Astrocyte (in vitro differentiated cells and primary cell): ENCODE measurements at regions not wholly inside any gene's neighbourhood (a gene's known extent, or its start where the extent isn't known, plus 50 kb on each side); places are given as distances from the start of the nearest gene placed in this dataset.

Experiments used
- DNase-seq: peaks from one replicate; pipeline ENCODE4 v3.0.0-alpha.2; 2010; ENCODE audit warnings: low read depth
- FAIRE-seq: peaks from 2 replicates; lab custom pipeline; 2011; peaks lifted over from hg19 to GRCh38; lab: Jason Lieb, UNC
- H2AFZ ChIP-seq: 2 replicates; pipeline ENCODE4 v1.6.0; 2012; ENCODE audit warnings: low read depth, low read length, inconsistent platforms
- H3K27ac ChIP-seq: 2 replicates; pipeline ENCODE4 v1.5.1; 2011; ENCODE audit warnings: low read depth, low read length, inconsistent platforms
- H3K27me3 ChIP-seq: 2 replicates; pipeline ENCODE4 v1.6.0; 2011; ENCODE audit warnings: low read length, inconsistent platforms; ENCODE audit not compliant: insufficient read depth
- H3K36me3 ChIP-seq: 2 replicates; pipeline ENCODE4 v1.5.1; 2011; ENCODE audit warnings: low read length, inconsistent platforms; ENCODE audit not compliant: insufficient read depth
- H3K4me1 ChIP-seq: 2 replicates; pipeline ENCODE4 v1.5.1; 2011; ENCODE audit warnings: low read length, inconsistent platforms; ENCODE audit not compliant: insufficient read depth
- H3K4me2 ChIP-seq: 2 replicates; pipeline ENCODE4 v1.6.0; 2012; ENCODE audit warnings: low read length, inconsistent platforms
- H3K4me3 ChIP-seq: 2 replicates; pipeline ENCODE4 v1.5.1; 2011; ENCODE audit warnings: low read depth, mild to moderate bottlenecking, low read length, inconsistent platforms; ENCODE audit not compliant: insufficient read depth
- H3K79me2 ChIP-seq: 2 replicates; pipeline ENCODE4 v1.6.0; 2012; ENCODE audit warnings: mild to moderate bottlenecking, low read length, inconsistent platforms; ENCODE audit not compliant: insufficient read depth
- H3K9ac ChIP-seq: 2 replicates; pipeline ENCODE4 v1.6.0; 2012; ENCODE audit warnings: mild to moderate bottlenecking, low read length, inconsistent platforms
- H3K9me3 ChIP-seq: 2 replicates; pipeline ENCODE4 v1.5.1; 2012; ENCODE audit warnings: low read depth, mild to moderate bottlenecking, low read length, inconsistent platforms; ENCODE audit not compliant: insufficient read depth
- H4K20me1 ChIP-seq: 2 replicates; pipeline ENCODE4 v1.6.0; 2012; ENCODE audit warnings: low read length, inconsistent platforms; ENCODE audit not compliant: insufficient read depth
- H3K27ac Mint-ChIP-seq: one replicate; pipeline ENCODE4 v1.8.0; 2021; ENCODE audit warnings: mild to moderate bottlenecking, mixed read lengths; ENCODE audit not compliant: unreplicated experiment
- H3K27me3 Mint-ChIP-seq: one replicate; pipeline ENCODE4 v1.8.0; 2021; ENCODE audit warnings: low read depth, mixed read lengths; ENCODE audit not compliant: unreplicated experiment
- H3K36me3 Mint-ChIP-seq: one replicate; pipeline ENCODE4 v1.8.0; 2021; ENCODE audit warnings: low read depth, mixed read lengths; ENCODE audit not compliant: unreplicated experiment
- H3K4me1 Mint-ChIP-seq: one replicate; pipeline ENCODE4 v1.8.0; 2021; ENCODE audit warnings: low read depth, mixed read lengths; ENCODE audit not compliant: unreplicated experiment
- H3K4me3 Mint-ChIP-seq: one replicate; pipeline ENCODE4 v1.8.0; 2021; ENCODE audit warnings: mild to moderate bottlenecking, moderate library complexity, mixed read lengths; ENCODE audit not compliant: unreplicated experiment
- H3K9me3 Mint-ChIP-seq: one replicate; pipeline ENCODE4 v1.8.0; 2021; ENCODE audit warnings: mild to moderate bottlenecking, mixed read lengths; ENCODE audit not compliant: unreplicated experiment
- CTCF ChIP-seq: IDR thresholded peaks from 2 replicates; pipeline ENCODE4 v1.5.1; 2011; ENCODE audit warnings: low read depth, mild to moderate bottlenecking, inconsistent platforms, low read length, moderate library complexity; ENCODE audit not compliant: insufficient read depth
- EZH2 ChIP-seq: IDR thresholded peaks from 2 replicates; pipeline ENCODE4 v1.6.1; 2012; ENCODE audit warnings: mild to moderate bottlenecking, low read length, inconsistent platforms; ENCODE audit not compliant: insufficient read depth

- H2AFZ ChIP-seq: no peak overlapping the region
- no peak overlapping the region for H3K27ac Mint-ChIP-seq
- no peak overlapping the region for H3K4me3 Mint-ChIP-seq
- no peaks in the 10 kb centered on the region for H3K9me3 ChIP-seq
- no peak overlapping the region for H3K27ac ChIP-seq
- FAIRE-seq: no peak
- no peak for TF ChIP-seq EZH2
- no peak for TF ChIP-seq CTCF
- no peaks in the 10 kb centered on the region for H4K20me1 ChIP-seq
- H3K79me2 ChIP-seq: no peaks in the 10 kb centered on the region
- peaks cover 27% of the 10 kb centered on the region for H3K4me1 Mint-ChIP-seq
- H3K36me3 ChIP-seq: no peaks in the 10 kb centered on the region
- H3K36me3 Mint-ChIP-seq: no peaks in the 10 kb centered on the region
- no peak overlapping the region for H3K9ac ChIP-seq
- H3K4me3 ChIP-seq: no peak overlapping the region
- no peaks in the 10 kb centered on the region for H3K27me3 Mint-ChIP-seq
- peaks cover 1% of the 10 kb centered on the region for H3K9me3 Mint-ChIP-seq
- no peak for DNase-seq
- no peaks in the 10 kb centered on the region for H3K27me3 ChIP-seq
- peaks cover 5% of the 10 kb centered on the region for H3K4me1 ChIP-seq
- H3K4me2 ChIP-seq: no peak overlapping the region
Observed at GRCh38 chr14:58923751-58924405, 264.6 kb upstream of the DAAM1 start.

- H3K4me1 ChIP-seq: no peaks in the 10 kb centered on the region
- H3K79me2 ChIP-seq: no peaks in the 10 kb centered on the region
- DNase-seq: peak; percentile 83
- H3K27me3 ChIP-seq: no peaks in the 10 kb centered on the region
- TF ChIP-seq EZH2: no peak
- no peaks in the 10 kb centered on the region for H4K20me1 ChIP-seq
- no peaks in the 10 kb centered on the region for H3K9me3 ChIP-seq
- H3K9ac ChIP-seq: no peak overlapping the region
- Mint-ChIP-seq H3K9me3 (peaks cover 15% of the 10 kb centered on the region), H3K27ac (peak overlapping the region; percentile 83), H3K4me3 (no peak overlapping the region), H3K27me3 (no peaks in the 10 kb centered on the region), H3K36me3 (peaks cover 3% of the 10 kb centered on the region), H3K4me1 (peaks cover 40% of the 10 kb centered on the region)
- no peak overlapping the region for H3K4me3 ChIP-seq
- no peak overlapping the region for H3K27ac ChIP-seq
- no peaks in the 10 kb centered on the region for H3K36me3 ChIP-seq
- H2AFZ ChIP-seq: no peak overlapping the region
- peak; percentile 88 for FAIRE-seq
- no peak overlapping the region for H3K4me2 ChIP-seq
Observed at GRCh38 chr14:58941629-58942028, 246.8 kb upstream of the DAAM1 start.

GRCh38 chr14:58942516-58942915 lies 246.0 kb upstream of the DAAM1 start:
- no peak for FAIRE-seq
- Histone ChIP-seq H3K4me1 (no peaks in the 10 kb centered on the region), H3K9me3 (no peaks in the 10 kb centered on the region), H3K36me3 (no peaks in the 10 kb centered on the region), H3K9ac (no peak overlapping the region), H3K79me2 (no peaks in the 10 kb centered on the region), H3K4me2 (no peak overlapping the region), H2AFZ (no peak overlapping the region), H3K27me3 (no peaks in the 10 kb centered on the region), H3K4me3 (no peak overlapping the region), H3K27ac (no peak overlapping the region), H4K20me1 (no peaks in the 10 kb centered on the region)
- Mint-ChIP-seq H3K36me3 (peaks cover 3% of the 10 kb centered on the region), H3K27me3 (no peaks in the 10 kb centered on the region), H3K4me1 (peaks cover 44% of the 10 kb centered on the region), H3K4me3 (no peak overlapping the region), H3K9me3 (peaks cover 9% of the 10 kb centered on the region), H3K27ac (peak overlapping the region; percentile 83)
- DNase-seq: peak; percentile 66
- TF ChIP-seq EZH2 (no peak), CTCF (no peak)
